Lung (tissue), 11 donors: ENCODE measurements at regions not wholly inside any gene's neighbourhood (a gene's known extent, or its start where the extent isn't known, plus 50 kb on each side); places are given as distances from the start of the nearest gene placed in this dataset.

ENCODE experiments used
- ATAC-seq: fragments of 200-7000 bp; cut with Tn5 transposase; one replicate; pipeline ENCODE4 v1.9.1; 2020; ENCODE audit warnings: moderate number of reproducible peaks; ENCODE audit not compliant: insufficient read depth, low FRiP score
- DNase-seq, 3 donors: peaks; one replicate each; pipeline ENCODE4 v3.0.0-alpha.2; 2013 to 2017
- H3K27ac ChIP-seq, 2 donors: one replicate each; pipeline ENCODE4 v1.5.1; 2013; ENCODE audit warnings: mild to moderate bottlenecking in 2 of 2, moderate library complexity in 2 of 2, control low read depth in 1 of 2, inconsistent platforms in 1 of 2, low read depth in 1 of 2, low read length in 1 of 2
- H3K27me3 ChIP-seq, 3 donors: one replicate each; pipeline ENCODE4 v1.5.1; 2013; ENCODE audit warnings: low read length in 2 of 3; ENCODE audit not compliant: control insufficient read depth in 3 of 3, insufficient read depth in 3 of 3
- H3K36me3 ChIP-seq, 4 donors: one replicate each; pipeline ENCODE4 v1.5.1; 2013; ENCODE audit warnings: low read length in 4 of 4, mild to moderate bottlenecking in 1 of 4, moderate library complexity in 1 of 4; ENCODE audit not compliant: control insufficient read depth in 4 of 4, insufficient read depth in 4 of 4
- H3K4me1 ChIP-seq, 5 donors: one replicate each; pipeline ENCODE4 v1.5.1; 2013; ENCODE audit warnings: low read length in 5 of 5, mild to moderate bottlenecking in 2 of 5, moderate library complexity in 1 of 5; ENCODE audit not compliant: control insufficient read depth in 5 of 5, insufficient read depth in 5 of 5
- H3K4me3 ChIP-seq: one replicate; pipeline ENCODE4 v1.5.1; 2013; ENCODE audit warnings: mild to moderate bottlenecking, control low read depth, moderate library complexity
- H3K9ac ChIP-seq, 2 donors: one replicate each; pipeline ENCODE4 v1.5.1; 2013; ENCODE audit warnings: low read length in 2 of 2, control low read depth in 1 of 2; ENCODE audit not compliant: insufficient read depth in 1 of 2
- H3K9me3 ChIP-seq, 4 donors: one replicate each; pipeline ENCODE4 v1.5.1; 2013; ENCODE audit warnings: low read length in 3 of 4, mild to moderate bottlenecking in 1 of 4, moderate library complexity in 1 of 4; ENCODE audit not compliant: control insufficient read depth in 4 of 4, insufficient read depth in 3 of 4
- WGBS, 2 donors: extraction: QIAGEN DNeasy Blood & Tissue Kit; methylation state at CpG; one replicate each; pipeline ENCODE4 v1.1.7; 2013; 5-methylcytosine and 5-hydroxymethylcytosine counted together
- TF ChIP-seq, protein P1 (sequence below): IDR thresholded peaks from 2 replicates; pipeline ENCODE4 v1.5.1; 2012; ENCODE audit warnings: mild to moderate bottlenecking; ENCODE audit errors: control extremely low read depth, extremely low read depth
- donor health status: control.
- donor health status: control.
- donor health status: Bipolar disorder and iron deficiency.
- donor health status: healthy.
- donor health status: DM: yes; HTN: yes; CAD: no.

DNA sequence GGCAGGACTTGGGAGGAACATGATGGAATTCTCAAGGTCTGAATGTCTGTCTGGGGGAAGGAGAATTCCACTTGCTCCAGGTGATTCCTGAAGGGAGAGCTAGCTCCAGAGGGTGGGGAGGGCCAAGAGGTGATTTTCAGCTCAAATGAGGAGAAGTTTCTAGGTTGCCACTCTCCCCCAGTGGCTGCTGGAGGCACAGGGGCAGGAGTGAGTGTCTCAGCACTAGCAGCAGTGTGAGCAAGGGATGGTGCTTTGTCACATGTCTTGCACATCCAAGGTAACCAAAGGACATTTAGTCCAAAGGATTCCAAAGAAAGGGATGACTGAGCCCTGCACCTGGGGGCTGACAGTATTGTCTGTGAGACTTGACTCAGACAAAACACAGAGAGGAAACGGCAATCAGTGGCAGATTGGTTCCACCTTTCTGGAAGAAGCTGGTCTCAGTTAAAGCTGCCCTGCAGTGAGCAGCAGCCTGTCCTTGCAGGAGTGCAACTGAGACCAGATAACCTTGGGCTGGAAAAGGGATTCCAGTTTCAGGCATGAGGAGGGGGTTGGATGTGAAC, 51.2 kb upstream of the PCBD1 start:
- no peak for ATAC-seq
- 64 to 72% methylated on average over 1 of the region's 1 CpG for WGBS, 2 donors
- Histone ChIP-seq H3K4me3 (no peak overlapping the region), H3K4me1 (peaks cover 0 to 7% (median 0%) of the 10 kb centered on the region in 5 donors), H3K9ac (no peak overlapping the region), H3K27ac (no peak overlapping the region), H3K36me3 (no peaks in the 10 kb centered on the region), H3K9me3 (no peaks in the 10 kb centered on the region), H3K27me3 (no peaks in the 10 kb centered on the region)
- no peak for DNase-seq
- TF ChIP-seq, protein P1, sequence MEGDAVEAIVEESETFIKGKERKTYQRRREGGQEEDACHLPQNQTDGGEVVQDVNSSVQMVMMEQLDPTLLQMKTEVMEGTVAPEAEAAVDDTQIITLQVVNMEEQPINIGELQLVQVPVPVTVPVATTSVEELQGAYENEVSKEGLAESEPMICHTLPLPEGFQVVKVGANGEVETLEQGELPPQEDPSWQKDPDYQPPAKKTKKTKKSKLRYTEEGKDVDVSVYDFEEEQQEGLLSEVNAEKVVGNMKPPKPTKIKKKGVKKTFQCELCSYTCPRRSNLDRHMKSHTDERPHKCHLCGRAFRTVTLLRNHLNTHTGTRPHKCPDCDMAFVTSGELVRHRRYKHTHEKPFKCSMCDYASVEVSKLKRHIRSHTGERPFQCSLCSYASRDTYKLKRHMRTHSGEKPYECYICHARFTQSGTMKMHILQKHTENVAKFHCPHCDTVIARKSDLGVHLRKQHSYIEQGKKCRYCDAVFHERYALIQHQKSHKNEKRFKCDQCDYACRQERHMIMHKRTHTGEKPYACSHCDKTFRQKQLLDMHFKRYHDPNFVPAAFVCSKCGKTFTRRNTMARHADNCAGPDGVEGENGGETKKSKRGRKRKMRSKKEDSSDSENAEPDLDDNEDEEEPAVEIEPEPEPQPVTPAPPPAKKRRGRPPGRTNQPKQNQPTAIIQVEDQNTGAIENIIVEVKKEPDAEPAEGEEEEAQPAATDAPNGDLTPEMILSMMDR = no peak

GRCh38 chr10:70940834-70941568, 52.6 kb upstream of the PCBD1 start:
- Histone ChIP-seq H3K36me3 (no peaks in the 10 kb centered on the region), H3K27ac (no peak overlapping the region)
- no peak for ATAC-seq

DNA sequence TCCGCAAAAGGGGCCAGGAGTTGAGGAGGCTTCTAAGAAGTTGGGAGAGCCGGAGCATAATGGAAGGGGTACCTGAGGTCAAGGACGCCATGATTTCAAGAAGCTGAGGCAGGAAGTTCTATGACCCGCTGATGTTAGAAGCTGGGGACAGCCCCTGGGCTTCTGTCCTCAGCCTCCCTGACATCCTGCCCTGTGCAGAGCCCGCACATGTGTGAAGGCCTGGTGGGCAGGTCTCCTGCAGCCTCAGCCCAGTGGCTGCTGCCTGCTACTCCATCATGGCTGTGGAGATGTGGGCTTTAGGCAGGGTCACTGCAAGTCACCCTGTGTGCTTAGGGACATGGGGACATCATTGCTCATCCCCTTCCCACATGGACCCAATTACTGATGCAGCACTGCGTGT, 53.8 kb upstream of the PCBD1 start:
- TF ChIP-seq, protein P1 = no peak
- H3K9ac ChIP-seq = no peak overlapping the region
- ATAC-seq (no peak), DNase-seq (no peak)
- H3K4me1 ChIP-seq = peaks cover 0 to 7% (median 0%) of the 10 kb centered on the region in 5 donors
- H3K27ac ChIP-seq = no peak overlapping the region
- 81 to 85% methylated on average over 6 of the region's 6 CpGs for WGBS, 2 donors
- H3K9me3 ChIP-seq = no peaks in the 10 kb centered on the region
- no peaks in the 10 kb centered on the region for H3K36me3 ChIP-seq
- no peak overlapping the region for H3K4me3 ChIP-seq
- no peaks in the 10 kb centered on the region for H3K27me3 ChIP-seq

More at GRCh38 chr10:70940834-70941568, 52.6 kb upstream of the PCBD1 start:
- peaks cover 0 to 7% (median 0%) of the 10 kb centered on the region in 5 donors for H3K4me1 ChIP-seq
- 54% methylated on average over 6 of the region's 6 CpGs for WGBS, 2 donors
- H3K27me3 ChIP-seq = no peaks in the 10 kb centered on the region
- no peak overlapping the region for H3K4me3 ChIP-seq
- no peak overlapping the region for H3K9ac ChIP-seq
- peak; percentile 68 to 78 (median 74) for DNase-seq
- TF ChIP-seq, protein P1 = no peak
- H3K9me3 ChIP-seq = no peaks in the 10 kb centered on the region
